Fibroblast of skin of back (primary cell): ENCODE measurements at regions not wholly inside any gene's neighbourhood (a gene's known extent, or its start where the extent isn't known, plus 50 kb on each side); places are given as distances from the start of the nearest gene placed in this dataset.
A peak's percentile ranks its signal among the peaks of the same experiment; 100 is the strongest.

Experiments
- DNase-seq: peaks from one replicate; pipeline ENCODE4 v3.0.0-alpha.2; 2013

GRCh38 chr3:81439108-81439507 lies 322.3 kb downstream of the GBE1 start:
- DNase-seq, result no peak

GRCh38 chr3:81437683-81438082 lies 323.8 kb downstream of the GBE1 start:
- DNase-seq, result no peak

GRCh38 chr3:81436182-81436581 lies 325.3 kb downstream of the GBE1 start:
- DNase-seq, result no peak

- DNase-seq, result no peak
These were observed 326.4 kb downstream of the GBE1 start for GRCh38 chr3:81435050-81435449.

DNA sequence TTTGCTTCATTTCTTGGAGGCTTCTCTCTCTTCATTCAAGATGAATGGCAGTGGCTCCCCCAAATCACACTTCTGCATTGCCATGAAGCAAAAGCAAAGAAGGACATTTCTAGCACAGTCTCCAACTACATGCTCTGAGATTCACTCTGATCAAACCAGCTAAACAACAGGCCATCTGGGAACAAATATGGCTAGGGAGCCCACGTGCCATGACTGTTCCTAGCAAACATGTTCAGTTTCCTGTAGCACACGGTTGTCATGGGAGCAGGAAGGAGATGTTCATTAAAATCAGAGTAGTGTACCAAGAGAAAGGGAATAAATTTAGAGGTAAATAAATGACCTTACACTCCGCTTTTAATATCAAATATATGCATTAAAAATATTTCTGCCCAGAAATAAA lies 327.3 kb downstream of the GBE1 start:
- DNase-seq, result no peak

DNA sequence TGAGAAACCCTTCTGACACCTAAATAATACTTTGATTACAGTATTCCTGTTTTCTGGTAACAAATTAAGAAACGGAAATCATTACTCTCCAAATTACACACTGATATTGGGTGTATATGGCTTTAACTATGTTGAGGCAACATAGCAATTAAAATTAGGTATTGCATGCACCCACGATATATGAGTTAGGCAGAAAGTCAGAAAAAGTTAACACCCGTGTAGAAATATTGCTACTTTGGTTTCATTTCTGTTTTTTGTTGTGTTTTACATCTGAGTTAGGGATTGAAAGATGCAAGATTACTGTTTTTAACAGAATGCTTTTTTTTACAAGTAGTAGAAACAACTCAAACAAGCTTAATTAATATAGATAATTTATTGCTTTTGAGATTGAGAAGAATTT lies 327.8 kb downstream of the GBE1 start:
- no peak for DNase-seq

- no peak for DNase-seq
These were observed 329.0 kb downstream of the GBE1 start for GRCh38 chr3:81432456-81432855.

DNA sequence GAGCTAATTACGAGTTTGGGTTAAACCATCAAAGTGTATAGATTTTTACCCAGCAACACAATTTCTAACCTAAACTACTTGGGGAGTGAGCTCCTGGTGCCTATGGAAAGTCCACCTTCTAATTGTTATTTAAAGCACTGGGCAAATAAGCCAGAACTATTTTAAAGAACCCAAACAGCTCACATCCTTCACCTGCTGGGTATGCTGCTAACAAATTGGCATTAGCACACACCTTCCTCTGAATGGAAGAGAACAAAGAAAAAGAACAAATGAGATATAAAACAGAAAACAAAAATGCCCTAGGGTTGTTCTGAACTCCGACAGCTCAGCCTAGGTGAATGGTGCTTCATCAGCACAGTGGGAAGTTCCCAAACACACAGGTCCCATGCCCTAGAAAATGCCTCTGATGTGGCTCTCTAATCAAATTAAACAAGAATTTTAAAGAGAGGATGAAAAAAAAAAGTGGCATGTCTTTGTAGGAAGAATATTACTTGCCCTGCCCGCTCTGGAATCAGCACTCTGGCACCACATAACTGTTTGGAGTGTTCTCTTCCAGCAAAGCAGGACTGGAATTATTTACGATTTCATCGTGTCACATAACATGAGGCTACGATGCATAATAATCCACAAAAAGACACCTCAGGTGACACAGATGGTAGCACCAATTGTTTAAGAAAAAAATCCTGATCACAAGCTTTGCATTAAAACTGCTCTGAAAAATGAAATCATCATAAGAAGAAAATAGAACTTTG lies 334.4 kb downstream of the GBE1 start:
- no peak for DNase-seq

DNA sequence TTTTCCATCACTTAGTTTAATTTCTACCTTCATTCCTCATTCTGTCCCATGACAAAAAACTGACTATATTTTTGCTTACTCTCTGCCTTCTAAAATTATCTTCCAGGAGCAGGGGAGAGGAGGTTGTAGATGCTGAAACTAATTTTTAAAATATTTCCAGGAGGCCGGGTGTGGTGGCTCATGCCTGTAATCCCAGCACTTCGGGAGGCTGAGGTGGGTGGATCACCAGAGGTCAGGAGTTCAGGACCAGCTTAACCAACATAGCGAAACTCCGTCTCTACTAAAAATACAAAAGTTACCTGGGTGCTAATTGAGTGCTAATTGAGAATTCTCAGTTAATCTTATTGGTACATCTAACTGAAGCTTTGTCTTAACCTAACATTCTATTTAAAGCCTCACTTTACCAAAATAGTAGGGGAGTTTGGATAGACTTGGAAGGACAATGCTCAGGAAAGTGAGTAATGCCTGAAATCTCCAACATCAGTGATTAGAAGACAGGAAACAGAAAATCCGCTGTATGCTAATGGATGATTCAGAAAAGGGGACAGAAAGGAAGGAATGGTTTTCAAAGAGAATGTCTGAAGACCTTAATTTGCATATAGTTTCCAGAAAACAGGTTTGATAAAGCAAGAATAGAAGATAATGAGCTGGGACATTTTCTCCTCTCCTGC lies 336.1 kb downstream of the GBE1 start:
- DNase-seq, result peak; percentile 67

DNA sequence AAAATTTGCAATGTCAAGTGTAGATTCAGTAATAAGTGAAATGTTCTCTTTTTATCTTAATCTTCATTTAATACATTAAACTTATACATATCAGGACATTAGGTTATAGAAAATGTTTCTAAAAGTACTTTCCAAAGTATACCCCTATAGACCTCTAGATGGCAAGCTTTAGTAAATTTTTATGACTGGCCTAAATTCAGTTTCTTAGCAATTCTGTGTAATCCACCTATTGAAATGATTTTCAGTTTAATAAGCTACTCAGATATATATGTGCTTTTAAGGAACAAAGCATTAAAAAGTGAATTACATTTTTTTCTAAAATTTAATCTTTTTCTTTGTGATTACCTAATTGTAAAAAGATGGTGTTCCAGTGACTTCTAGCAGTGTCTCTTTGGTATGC lies 342.2 kb downstream of the GBE1 start:
- peak; percentile 17 for DNase-seq

- no peak for DNase-seq
These were observed 344.6 kb downstream of the GBE1 start for GRCh38 chr3:81416812-81417211.

- no peak for DNase-seq
These were observed 355.1 kb downstream of the GBE1 start for GRCh38 chr3:81406318-81406717.

DNA sequence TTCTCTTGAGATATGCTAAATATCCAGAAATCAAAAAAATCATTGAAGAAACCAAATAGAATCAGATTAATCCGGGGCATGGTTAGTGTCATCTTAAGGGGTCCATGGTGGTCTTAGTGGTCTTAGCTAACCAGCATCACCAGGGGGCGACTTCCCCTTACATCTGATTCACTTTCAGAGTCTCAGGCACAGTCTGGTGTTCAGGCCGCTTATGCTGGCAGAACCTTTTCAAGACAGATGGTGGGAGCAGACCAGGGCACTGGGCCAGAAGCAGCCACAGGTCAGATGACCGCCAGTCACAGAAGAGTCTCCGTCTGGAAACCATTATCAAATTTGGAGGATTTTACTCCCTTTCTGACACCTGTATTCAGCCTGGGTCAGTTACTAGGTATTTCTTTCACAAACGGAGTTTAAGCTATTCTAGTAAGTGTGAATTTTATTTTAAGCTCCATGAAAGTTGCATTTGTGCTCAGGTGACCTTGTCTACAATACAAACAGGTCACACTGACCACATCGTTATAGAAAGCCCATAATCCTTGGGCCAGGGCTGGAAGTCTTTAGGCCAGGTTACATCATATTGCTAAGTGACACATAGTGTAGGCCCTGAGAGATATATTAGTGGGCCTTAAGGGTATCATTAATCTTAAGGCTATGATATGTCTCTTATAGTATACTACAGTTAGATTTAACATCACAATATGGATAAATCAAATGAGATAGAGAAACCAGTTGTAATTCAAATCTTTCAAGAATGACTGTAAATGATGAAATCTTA lies 365.5 kb downstream of the GBE1 start:
- no peak for DNase-seq

GRCh38 chr3:81394651-81395524 lies 366.6 kb downstream of the GBE1 start:
- no peak for DNase-seq

DNA sequence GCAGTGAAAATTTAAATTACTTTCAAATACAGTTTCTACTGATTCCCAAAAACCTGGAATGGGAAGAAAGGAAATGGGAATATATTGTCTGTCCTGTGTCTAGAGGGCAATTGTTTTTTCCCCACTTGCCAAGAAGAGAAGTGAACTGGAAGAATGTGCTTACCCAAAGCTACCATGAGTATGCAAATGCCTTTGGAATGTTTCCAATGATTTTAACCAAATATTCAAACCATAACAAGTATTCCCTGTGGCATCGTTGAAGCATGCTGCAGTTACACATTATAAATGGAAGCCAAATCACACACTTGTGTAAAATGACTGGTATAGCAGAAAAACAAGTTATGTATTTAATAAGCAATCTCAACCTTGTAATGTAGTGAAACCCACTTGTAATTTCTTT lies 368.2 kb downstream of the GBE1 start:
- DNase-seq, result peak; percentile 33

- no peak for DNase-seq
These were observed 370.6 kb downstream of the GBE1 start for GRCh38 chr3:81390796-81391195.

DNA sequence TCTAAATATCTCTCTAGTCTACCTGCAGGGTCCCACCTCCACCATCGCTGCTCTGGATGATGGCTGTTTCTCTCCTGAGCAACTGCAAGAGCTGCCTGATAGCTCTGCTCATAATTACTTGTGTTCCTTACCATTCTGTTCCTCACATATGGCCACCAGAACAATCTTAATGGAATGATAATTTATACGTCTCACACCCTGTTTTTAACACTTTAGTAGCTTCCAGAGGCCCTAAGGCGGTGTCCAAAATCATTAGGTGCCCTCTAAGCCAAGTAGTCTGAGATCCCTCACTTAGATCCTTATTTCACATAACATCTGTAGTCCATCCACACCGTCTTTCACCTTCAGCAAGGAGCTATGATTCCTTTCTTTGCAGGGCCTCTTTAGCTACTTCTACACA lies 373.3 kb downstream of the GBE1 start:
- DNase-seq, result no peak

GRCh38 chr3:81382470-81382869 lies 379.0 kb downstream of the GBE1 start:
- no peak for DNase-seq

GRCh38 chr3:81380234-81380633 lies 381.2 kb downstream of the GBE1 start:
- no peak for DNase-seq

DNA sequence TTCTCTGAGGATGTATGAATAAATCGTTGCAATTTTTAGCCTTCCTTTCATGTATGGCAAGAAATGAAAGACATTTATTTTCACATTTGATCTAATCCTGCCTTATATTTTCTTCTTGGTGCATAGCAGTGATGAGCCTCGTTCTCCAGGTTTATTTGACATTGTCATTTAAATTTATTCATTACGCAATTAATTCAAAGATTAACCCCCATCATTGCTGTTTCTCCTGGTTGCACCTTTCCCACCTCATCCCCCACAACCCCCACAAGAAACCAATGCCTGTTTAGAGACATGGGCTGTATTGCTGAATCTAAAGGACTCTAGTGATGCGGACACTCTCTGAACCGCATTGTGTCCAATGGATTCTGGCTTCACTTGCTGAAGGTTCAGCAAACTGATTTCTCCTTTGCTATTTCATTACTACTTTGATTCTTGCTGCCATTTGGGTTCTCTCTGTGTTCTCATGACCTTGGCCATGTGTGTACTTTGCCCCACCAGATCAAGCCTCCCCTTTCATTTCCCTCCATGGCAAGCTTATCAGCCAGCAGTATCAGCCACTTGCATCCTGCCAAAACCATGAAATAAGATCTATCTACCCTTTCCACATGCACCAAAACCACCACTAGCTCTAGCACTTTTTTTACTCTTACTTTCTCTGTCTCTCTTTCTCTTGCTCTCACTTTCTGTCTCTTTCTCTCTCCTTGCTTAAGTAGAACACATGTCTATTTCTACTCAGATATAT lies 382.7 kb downstream of the GBE1 start:
- DNase-seq, result no peak

DNA sequence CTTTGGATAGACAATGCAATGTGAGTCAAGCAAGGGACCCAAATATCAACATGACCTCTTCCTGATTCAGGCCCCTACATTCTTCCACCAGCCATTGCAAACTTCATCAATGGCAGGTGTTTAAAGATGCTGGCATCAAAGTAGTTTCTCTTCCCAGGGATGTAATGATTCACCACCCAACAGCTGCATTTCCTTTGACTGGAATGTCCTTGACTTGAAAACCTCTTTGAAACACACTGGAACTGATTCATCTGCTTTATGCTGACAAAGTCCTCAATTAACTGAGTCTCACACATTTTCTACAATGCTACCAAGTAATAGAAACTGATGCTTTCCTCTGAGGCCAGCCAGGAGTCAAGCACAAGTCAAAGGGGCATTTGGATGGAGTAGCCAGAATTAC lies 385.5 kb downstream of the GBE1 start:
- no peak for DNase-seq

GRCh38 chr3:81364411-81364810 lies 397.0 kb downstream of the GBE1 start:
- no peak for DNase-seq
